ENCODE measurements at regions not wholly inside any gene's neighbourhood (a gene's known extent, or its start where the extent isn't known, plus 50 kb on each side); places are given as distances from the start of the nearest gene placed in this dataset.

- no peak for DNase-seq
- peaks cover 2% of the 10 kb centered on the region for H3K4me1 ChIP-seq
- H3K27me3 ChIP-seq = no peaks in the 10 kb centered on the region
- TF ChIP-seq, protein P1, sequence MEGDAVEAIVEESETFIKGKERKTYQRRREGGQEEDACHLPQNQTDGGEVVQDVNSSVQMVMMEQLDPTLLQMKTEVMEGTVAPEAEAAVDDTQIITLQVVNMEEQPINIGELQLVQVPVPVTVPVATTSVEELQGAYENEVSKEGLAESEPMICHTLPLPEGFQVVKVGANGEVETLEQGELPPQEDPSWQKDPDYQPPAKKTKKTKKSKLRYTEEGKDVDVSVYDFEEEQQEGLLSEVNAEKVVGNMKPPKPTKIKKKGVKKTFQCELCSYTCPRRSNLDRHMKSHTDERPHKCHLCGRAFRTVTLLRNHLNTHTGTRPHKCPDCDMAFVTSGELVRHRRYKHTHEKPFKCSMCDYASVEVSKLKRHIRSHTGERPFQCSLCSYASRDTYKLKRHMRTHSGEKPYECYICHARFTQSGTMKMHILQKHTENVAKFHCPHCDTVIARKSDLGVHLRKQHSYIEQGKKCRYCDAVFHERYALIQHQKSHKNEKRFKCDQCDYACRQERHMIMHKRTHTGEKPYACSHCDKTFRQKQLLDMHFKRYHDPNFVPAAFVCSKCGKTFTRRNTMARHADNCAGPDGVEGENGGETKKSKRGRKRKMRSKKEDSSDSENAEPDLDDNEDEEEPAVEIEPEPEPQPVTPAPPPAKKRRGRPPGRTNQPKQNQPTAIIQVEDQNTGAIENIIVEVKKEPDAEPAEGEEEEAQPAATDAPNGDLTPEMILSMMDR (IDR thresholded peaks at IDR 0.05; ENCODE audit: low read depth, low read length) = no peak
- H3K36me3 ChIP-seq = no peaks in the 10 kb centered on the region
- no peaks in the 10 kb centered on the region for H3K9me3 ChIP-seq
- no peak overlapping the region for H3K4me3 ChIP-seq (ENCODE audit: low read depth, low read length)
Observed at GRCh38 chr4:31104577-31104976, 384.4 kb downstream of the PCDH7 start.

GRCh38 chr4:31106419-31106818 is 386.2 kb downstream of the PCDH7 start:
- H3K36me3 ChIP-seq = no peaks in the 10 kb centered on the region
- no peak for DNase-seq
- TF ChIP-seq, protein P1 (IDR thresholded peaks at IDR 0.05; ENCODE audit: low read depth, low read length) = no peak
- no peaks in the 10 kb centered on the region for H3K27me3 ChIP-seq
- no peaks in the 10 kb centered on the region; the same call in 1 of the 2 replicates for H3K4me1 ChIP-seq
- no peaks in the 10 kb centered on the region for H3K9me3 ChIP-seq
- H3K4me3 ChIP-seq (ENCODE audit: low read depth, low read length) = no peak overlapping the region

GRCh38 chr4:31107362-31107761 is 387.2 kb downstream of the PCDH7 start:
- no peak for DNase-seq
- Histone ChIP-seq H3K9me3 (no peaks in the 10 kb centered on the region), H3K4me3 (ENCODE audit: low read depth, low read length) (no peak overlapping the region), H3K4me1 (no peaks in the 10 kb centered on the region; the same call in 1 of the 2 replicates), H3K36me3 (no peaks in the 10 kb centered on the region), H3K27me3 (no peaks in the 10 kb centered on the region)
- TF ChIP-seq, protein P1 (IDR thresholded peaks at IDR 0.05; ENCODE audit: low read depth, low read length) = no peak

- no peak for DNase-seq
- TF ChIP-seq, protein P1 (IDR thresholded peaks at IDR 0.05; ENCODE audit: low read depth, low read length) = peak; percentile 20; the same call in 1 of the 2 replicates
- Histone ChIP-seq H3K27me3 (no peaks in the 10 kb centered on the region), H3K9me3 (no peaks in the 10 kb centered on the region), H3K4me1 (no peaks in the 10 kb centered on the region; the same call in 1 of the 2 replicates), H3K36me3 (no peaks in the 10 kb centered on the region), H3K4me3 (ENCODE audit: low read depth, low read length) (no peak overlapping the region)
Observed at GRCh38 chr4:31108762-31109161, 388.6 kb downstream of the PCDH7 start.

GRCh38 chr4:31111790-31112189 is 391.6 kb downstream of the PCDH7 start:
- DNase-seq = no peak
- no peak overlapping the region for H3K4me3 ChIP-seq (ENCODE audit: low read depth, low read length)
- H3K4me1 ChIP-seq = no peaks in the 10 kb centered on the region; the same call in 1 of the 2 replicates
- H3K27me3 ChIP-seq = no peaks in the 10 kb centered on the region
- no peaks in the 10 kb centered on the region for H3K9me3 ChIP-seq
- TF ChIP-seq, protein P1 (IDR thresholded peaks at IDR 0.05; ENCODE audit: low read depth, low read length) = no peak
- H3K36me3 ChIP-seq = no peaks in the 10 kb centered on the region

- no peaks in the 10 kb centered on the region for H3K36me3 ChIP-seq
- H3K4me1 ChIP-seq = no peaks in the 10 kb centered on the region
- TF ChIP-seq, protein P1 (IDR thresholded peaks at IDR 0.05; ENCODE audit: low read depth, low read length) = no peak
- H3K9me3 ChIP-seq = no peaks in the 10 kb centered on the region
- no peaks in the 10 kb centered on the region for H3K27me3 ChIP-seq
- H3K4me3 ChIP-seq (ENCODE audit: low read depth, low read length) = no peak overlapping the region
- no peak for DNase-seq
Observed at GRCh38 chr4:31114816-31115215, 394.6 kb downstream of the PCDH7 start.

Data from BE2C (cell line).